ENCODE measurements at regions not wholly inside any gene's neighbourhood (a gene's known extent, or its start where the extent isn't known, plus 50 kb on each side); places are given as distances from the start of the nearest gene placed in this dataset.

GRCh38 chr13:86858216-86858615 is 813.0 kb upstream of the SLITRK5 start:
- ChIA-PET POLR2A (no interaction called here), CTCF (ENCODE audit: unreplicated experiment) (no interaction called here)
- no TSS peak for BruUV-seq (replicated peaks)
- no peak for TF ChIP-seq EZH2phosphoT487 (IDR thresholded peaks at IDR 0.05; ENCODE audit: borderline replicate concordance, low read depth, low read length)
- no peak for TF ChIP-seq CTCF (conservative IDR thresholded peaks at IDR 0.05; ENCODE audit: low read length)
- no peak overlapping the region for H3K27ac ChIP-seq (ENCODE audit: low read depth, low read length, poor library complexity, severe bottlenecking)
- no peak overlapping the region for H3K4me3 ChIP-seq (ENCODE audit: low read depth, low read length, poor library complexity, severe bottlenecking)
- H3K79me2 ChIP-seq (ENCODE audit: insufficient read depth, low read depth, low read length), result no peaks in the 10 kb centered on the region
- intact Hi-C loops (cut with micrococcal nuclease; ENCODE audit: unreplicated experiment), result no loop called here
- no peak for DNase-seq (ENCODE audit: low spot score)
- H3K9me3 ChIP-seq (ENCODE audit: low read length), result no peaks in the 10 kb centered on the region
- no peaks in the 10 kb centered on the region for H3K4me1 ChIP-seq (ENCODE audit: insufficient read depth, low read length, poor library complexity, severe bottlenecking)
- H3K4me2 ChIP-seq (ENCODE audit: low read length), result no peak overlapping the region
- H2AFZ ChIP-seq (ENCODE audit: low read length), result no peak overlapping the region
- H4K20me1 ChIP-seq (ENCODE audit: insufficient read depth, low read length), result no peaks in the 10 kb centered on the region
- no peaks in the 10 kb centered on the region for H3K9me2 ChIP-seq (ENCODE audit: insufficient read depth, low read length)
- H3K36me3 ChIP-seq (ENCODE audit: insufficient read depth, low read length), result no peaks in the 10 kb centered on the region

GRCh38 chr13:86862137-86862536 is 809.0 kb upstream of the SLITRK5 start:
- BruUV-seq (replicated peaks), result no TSS peak

GRCh38 chr13:86864376-86864775 is 806.8 kb upstream of the SLITRK5 start:
- CTCF ChIA-PET (ENCODE audit: unreplicated experiment), result no interaction called here

More at GRCh38 chr13:86862137-86862536, 809.0 kb upstream of the SLITRK5 start:
- H3K9me2 ChIP-seq (ENCODE audit: insufficient read depth, low read length), result no peaks in the 10 kb centered on the region
- H3K9me3 ChIP-seq (ENCODE audit: low read length), result no peaks in the 10 kb centered on the region
- H3K36me3 ChIP-seq (ENCODE audit: insufficient read depth, low read length), result no peaks in the 10 kb centered on the region
- no peak for DNase-seq (ENCODE audit: low spot score)
- H3K4me2 ChIP-seq (ENCODE audit: low read length), result no peak overlapping the region
- ChIA-PET CTCF (ENCODE audit: unreplicated experiment) (no interaction called here), POLR2A (no interaction called here)
- H3K4me3 ChIP-seq (ENCODE audit: low read depth, low read length, poor library complexity, severe bottlenecking), result no peak overlapping the region
- no peaks in the 10 kb centered on the region for H4K20me1 ChIP-seq (ENCODE audit: insufficient read depth, low read length)
- H3K4me1 ChIP-seq (ENCODE audit: insufficient read depth, low read length, poor library complexity, severe bottlenecking), result no peaks in the 10 kb centered on the region
- no peak overlapping the region for H3K27ac ChIP-seq (ENCODE audit: low read depth, low read length, poor library complexity, severe bottlenecking)
- TF ChIP-seq CTCF (conservative IDR thresholded peaks at IDR 0.05; ENCODE audit: low read length) (no peak), EZH2phosphoT487 (IDR thresholded peaks at IDR 0.05; ENCODE audit: borderline replicate concordance, low read depth, low read length) (no peak)
- no peak overlapping the region for H2AFZ ChIP-seq (ENCODE audit: low read length)
- no peaks in the 10 kb centered on the region for H3K79me2 ChIP-seq (ENCODE audit: insufficient read depth, low read depth, low read length)
- intact Hi-C loops (cut with micrococcal nuclease; ENCODE audit: unreplicated experiment), result no loop called here

More at GRCh38 chr13:86864376-86864775, 806.8 kb upstream of the SLITRK5 start:
- TF ChIP-seq CTCF (conservative IDR thresholded peaks at IDR 0.05; ENCODE audit: low read length), result no peak
- TF ChIP-seq EZH2phosphoT487 (IDR thresholded peaks at IDR 0.05; ENCODE audit: borderline replicate concordance, low read depth, low read length), result no peak
- no peak overlapping the region for H2AFZ ChIP-seq (ENCODE audit: low read length)
- H3K79me2 ChIP-seq (ENCODE audit: insufficient read depth, low read depth, low read length), result no peaks in the 10 kb centered on the region
- DNase-seq (ENCODE audit: low spot score), result no peak
- H3K4me1 ChIP-seq (ENCODE audit: insufficient read depth, low read length, poor library complexity, severe bottlenecking), result no peaks in the 10 kb centered on the region
- BruUV-seq (replicated peaks), result no TSS peak
- no peak overlapping the region for H3K27ac ChIP-seq (ENCODE audit: low read depth, low read length, poor library complexity, severe bottlenecking)
- no peaks in the 10 kb centered on the region for H3K9me2 ChIP-seq (ENCODE audit: insufficient read depth, low read length)
- intact Hi-C loops (cut with micrococcal nuclease; ENCODE audit: unreplicated experiment), result no loop called here
- POLR2A ChIA-PET, result no interaction called here
- H3K36me3 ChIP-seq (ENCODE audit: insufficient read depth, low read length), result no peaks in the 10 kb centered on the region
- H3K9me3 ChIP-seq (ENCODE audit: low read length), result no peaks in the 10 kb centered on the region
- no peaks in the 10 kb centered on the region for H4K20me1 ChIP-seq (ENCODE audit: insufficient read depth, low read length)
- H3K4me3 ChIP-seq (ENCODE audit: low read depth, low read length, poor library complexity, severe bottlenecking), result no peak overlapping the region
- no peak overlapping the region for H3K4me2 ChIP-seq (ENCODE audit: low read length)
